HG03103 (cell line): ENCODE measurements at regions not wholly inside any gene's neighbourhood (a gene's known extent, or its start where the extent isn't known, plus 50 kb on each side); places are given as distances from the start of the nearest gene placed in this dataset.

Experiments used
- ATAC-seq: cut with Tn5 transposase; IDR thresholded peaks from one replicate; pipeline ENCODE4 v1.9.1; 2021; ENCODE audit warnings: low read depth; ENCODE audit not compliant: unreplicated experiment

GRCh38 chr12:45585522-45586230 is 143.8 kb upstream of the ARID2 start:
- ATAC-seq = no peak

DNA sequence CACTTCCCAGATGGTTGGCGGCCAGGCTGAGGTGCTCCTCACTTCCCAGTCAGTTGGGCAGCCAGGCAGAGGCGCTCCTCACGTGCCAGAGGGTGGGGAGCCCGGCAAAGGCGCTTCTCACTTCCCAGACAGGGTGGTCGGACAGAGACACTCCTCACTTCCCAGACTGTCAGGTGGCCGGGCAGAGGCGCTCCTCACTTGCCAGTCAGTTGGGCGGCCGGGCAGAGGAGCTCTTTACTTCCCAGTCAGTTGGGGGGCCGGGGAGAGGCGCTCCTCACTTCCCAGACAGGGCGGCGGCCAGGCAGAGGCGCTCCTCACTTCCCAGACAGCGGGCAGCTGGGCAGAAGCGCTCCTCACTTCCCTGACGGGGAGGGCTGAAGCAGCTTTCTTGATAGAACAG is 143.0 kb upstream of the ARID2 start:
- ATAC-seq = no peak

DNA sequence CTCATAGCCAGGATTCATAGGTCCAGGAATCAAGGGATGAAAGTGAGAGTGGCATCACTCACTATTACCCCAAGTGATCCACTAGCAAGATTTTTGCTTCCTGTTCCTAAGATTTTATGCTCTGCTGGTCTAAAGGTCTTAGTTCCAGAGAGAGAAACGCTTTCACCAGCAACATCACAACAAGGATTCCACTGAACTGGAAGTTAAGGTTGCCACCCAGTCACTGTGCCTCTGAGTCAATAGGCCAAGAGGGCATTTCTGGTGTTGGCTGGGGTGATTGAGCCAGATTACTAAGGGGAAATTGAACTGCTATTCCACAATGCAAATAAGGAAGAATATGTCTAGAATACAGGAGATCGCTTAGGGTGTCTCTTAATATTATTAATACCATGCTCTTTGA is 142.5 kb upstream of the ARID2 start:
- no peak for ATAC-seq

DNA sequence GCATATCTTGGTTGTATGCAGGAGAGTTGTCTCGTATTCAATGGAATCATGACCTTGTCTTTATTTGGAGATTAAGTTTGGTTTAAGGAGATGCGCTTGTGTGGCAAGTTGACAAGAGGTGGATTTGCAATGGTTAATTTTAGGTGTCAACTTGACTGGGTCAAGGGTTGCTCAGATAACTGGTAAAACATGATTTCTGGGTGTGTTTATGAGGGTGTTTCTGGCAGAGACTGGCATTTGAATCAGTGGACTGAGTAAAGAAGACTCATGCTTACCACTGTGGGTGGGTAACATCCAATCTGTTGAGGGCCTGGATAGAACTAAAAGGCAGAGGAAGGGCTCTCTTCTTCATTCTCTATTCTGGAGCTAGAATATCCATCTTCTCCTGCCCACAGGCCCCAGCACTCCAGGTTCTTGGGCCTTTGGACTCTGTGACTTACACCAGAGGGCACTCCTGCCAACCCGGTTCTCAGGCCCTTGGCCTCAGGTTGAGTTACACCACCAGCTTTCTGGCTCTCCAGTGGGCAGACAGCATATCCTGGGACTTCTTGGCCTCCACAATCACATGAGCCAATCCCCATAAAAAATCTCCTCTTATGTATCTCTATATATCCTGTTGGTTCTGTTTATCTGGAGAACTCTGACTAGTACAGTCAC is 141.5 kb upstream of the ARID2 start:
- ATAC-seq = no peak

GRCh38 chr12:45590646-45591045 is 138.9 kb upstream of the ARID2 start:
- ATAC-seq = no peak

- no peak for ATAC-seq
Observed at GRCh38 chr12:45591635-45592034, 137.9 kb upstream of the ARID2 start.

DNA sequence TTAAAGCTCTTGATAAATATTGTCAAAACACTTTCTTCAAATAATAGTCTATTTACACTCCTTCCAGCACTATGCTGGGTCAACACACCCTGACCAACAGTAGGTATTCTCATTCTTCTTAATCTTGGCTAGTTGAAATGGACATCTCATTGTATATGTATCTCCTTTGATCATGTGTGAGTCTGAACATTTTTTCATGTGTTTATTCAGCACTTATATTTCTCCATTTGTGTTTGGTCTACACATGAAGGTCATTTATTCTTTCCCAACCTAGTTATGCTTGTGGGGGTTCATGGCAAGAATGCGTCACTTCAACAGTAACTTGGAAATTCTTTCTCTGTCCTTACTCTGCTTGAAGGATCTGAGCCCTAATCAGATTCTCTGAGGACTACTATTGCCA is 133.1 kb upstream of the ARID2 start:
- no peak for ATAC-seq

GRCh38 chr12:45598336-45598735 is 131.2 kb upstream of the ARID2 start:
- ATAC-seq = no peak

- ATAC-seq = no peak
Observed at GRCh38 chr12:45598761-45599160, 130.7 kb upstream of the ARID2 start.

GRCh38 chr12:45599196-45599595 is 130.3 kb upstream of the ARID2 start:
- ATAC-seq = no peak

DNA sequence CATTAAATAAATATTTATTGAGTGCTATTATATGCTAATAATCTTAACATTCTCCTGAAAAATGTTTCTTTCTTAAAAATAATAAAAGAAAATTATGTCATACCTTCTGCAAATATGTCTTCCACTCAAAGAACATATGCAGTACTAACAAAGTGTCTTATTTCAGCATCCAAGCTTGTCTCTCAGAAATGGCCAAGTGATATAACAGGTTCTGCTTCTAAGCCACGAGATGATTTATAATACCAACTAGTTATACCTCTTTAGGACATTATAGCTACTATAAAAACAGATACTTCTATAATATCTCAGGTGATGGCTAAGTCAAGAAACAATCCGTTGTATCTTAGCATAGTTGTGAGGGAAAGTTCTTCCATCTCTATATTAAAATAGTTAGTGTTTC is 128.1 kb upstream of the ARID2 start:
- ATAC-seq = no peak

- ATAC-seq = no peak
Observed at GRCh38 chr12:45601888-45602287, 127.6 kb upstream of the ARID2 start.

DNA sequence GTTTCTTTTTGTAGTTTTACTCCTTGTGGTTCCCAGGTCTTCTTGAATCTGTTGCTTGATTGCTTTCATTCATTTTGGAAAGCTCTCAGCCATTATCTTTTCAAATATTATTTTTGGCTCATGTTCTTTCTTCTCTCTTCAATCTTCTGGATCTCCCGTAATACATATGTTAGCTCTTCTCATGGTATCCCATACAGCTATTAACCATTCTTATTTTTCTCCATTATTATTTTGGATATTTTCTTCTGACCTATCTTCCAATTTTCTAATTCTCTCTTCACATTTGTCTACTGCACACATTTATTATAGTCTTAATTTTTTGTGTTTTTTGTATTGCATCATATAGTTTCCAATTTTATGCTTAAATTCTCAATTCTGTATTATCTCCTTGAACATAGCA is 123.9 kb upstream of the ARID2 start:
- ATAC-seq = no peak

DNA sequence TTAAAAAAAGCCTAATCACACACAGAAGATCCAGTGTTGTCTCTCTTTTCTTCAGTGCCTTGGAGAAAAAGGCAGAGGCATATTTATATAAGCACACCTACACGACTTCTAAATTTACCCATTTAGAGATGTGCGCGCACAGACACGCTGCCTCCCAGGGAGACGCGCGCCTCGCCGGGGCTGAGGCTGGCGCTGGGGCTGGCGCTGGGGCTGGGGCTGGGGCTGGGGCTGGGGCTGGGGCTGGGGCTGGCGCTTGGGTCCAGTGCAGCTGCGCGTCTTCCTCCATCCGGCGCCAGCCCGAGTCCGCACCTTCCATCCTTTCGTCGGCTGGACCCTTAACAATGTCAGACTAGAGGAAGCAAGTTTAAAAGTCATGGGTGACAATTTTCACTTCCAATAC is 118.4 kb upstream of the ARID2 start:
- no peak for ATAC-seq

GRCh38 chr12:45611495-45611894 is 118.0 kb upstream of the ARID2 start:
- no peak for ATAC-seq

GRCh38 chr12:45612044-45612794 is 117.3 kb upstream of the ARID2 start:
- no peak for ATAC-seq

DNA sequence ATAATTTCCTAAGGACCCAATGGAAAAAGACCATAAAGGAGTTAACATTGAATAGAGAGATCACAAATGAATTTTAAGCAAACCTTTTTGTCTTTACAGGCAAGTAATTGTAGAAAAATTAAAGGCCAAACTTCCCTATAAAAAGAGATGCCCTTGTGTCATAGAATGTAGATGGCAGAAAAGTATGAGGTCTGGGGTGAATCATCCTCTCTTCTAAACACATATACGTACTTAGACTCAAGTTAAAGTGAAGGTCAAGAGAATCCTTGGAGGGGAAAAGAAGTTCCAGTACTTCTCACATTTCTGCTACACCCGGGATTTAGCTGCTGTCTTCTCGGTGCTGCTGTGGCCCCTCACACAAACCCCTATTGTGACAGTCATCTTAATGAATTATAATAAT is 116.2 kb upstream of the ARID2 start:
- no peak for ATAC-seq

DNA sequence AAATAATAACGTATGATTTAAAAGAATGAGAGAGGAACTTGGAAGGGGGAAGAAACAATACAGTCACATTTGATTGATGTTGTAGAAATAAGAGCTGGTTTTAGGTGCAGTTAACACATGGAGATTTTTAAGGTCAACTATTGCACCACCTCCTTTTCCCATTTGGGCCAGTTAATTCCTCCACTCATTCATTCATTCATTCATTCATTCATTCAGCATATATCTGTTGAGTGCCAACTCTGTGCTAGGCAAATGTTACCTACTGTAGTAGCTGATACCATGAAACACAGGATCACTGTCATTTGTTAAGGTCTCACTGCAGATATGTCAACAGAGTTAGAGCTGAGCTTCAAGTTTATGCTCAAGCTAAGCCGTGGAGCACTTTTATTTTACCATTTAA is 115.7 kb upstream of the ARID2 start:
- no peak for ATAC-seq

DNA sequence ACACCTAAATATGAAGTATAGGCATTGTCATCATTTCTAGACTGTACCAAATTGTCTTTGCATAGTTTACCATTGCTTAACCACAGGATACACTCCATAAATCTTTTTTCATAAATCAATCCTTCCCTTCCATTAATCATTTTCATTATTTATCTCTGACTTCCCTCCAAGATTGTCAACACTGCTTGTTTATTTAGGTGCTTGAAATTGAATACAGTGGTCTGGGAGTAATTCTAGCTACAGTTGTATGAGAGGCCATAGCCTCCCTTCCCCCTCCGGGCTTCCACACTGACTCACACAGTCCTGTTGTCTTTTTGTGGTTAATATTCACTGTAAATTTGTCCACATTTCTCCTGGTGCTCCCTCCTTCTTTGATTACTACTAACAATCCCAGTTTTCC is 114.2 kb upstream of the ARID2 start:
- no peak for ATAC-seq

DNA sequence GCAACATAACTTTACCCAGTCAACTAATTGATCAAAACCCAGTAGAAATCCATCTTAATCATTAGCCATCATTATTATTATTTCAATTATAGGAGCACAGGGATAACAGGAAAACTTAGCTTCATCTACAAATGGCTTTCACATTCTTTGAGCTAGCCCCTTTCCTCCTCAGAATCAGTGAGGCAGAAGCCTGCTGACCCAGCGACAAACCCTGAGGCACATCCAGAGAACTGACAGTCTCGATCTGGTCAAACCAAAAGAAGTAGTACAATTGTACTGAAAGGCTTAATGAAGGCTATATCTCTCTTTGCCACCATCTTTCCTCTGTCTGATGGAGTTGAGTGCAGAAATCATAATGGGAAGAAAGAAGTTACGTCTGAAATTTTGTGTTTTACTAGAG is 109.8 kb upstream of the ARID2 start:
- no peak for ATAC-seq

GRCh38 chr12:45621703-45622102 is 107.8 kb upstream of the ARID2 start:
- ATAC-seq = no peak
